GOT3 (cell line): ENCODE measurements at regions not wholly inside any gene's neighbourhood (a gene's known extent, or its start where the extent isn't known, plus 50 kb on each side); places are given as distances from the start of the nearest gene placed in this dataset.
"Not testable (repeated sequence)": the region's sequence is repeated elsewhere in the genome, so short reads cannot be mapped to it uniquely, and the experiment has no call there.

Experiments
- DNase-seq: peaks from one replicate; lab custom pipeline; 2025; ENCODE audit warnings: mixed read lengths; lab: John Stamatoyannopoulos, UW

DNA sequence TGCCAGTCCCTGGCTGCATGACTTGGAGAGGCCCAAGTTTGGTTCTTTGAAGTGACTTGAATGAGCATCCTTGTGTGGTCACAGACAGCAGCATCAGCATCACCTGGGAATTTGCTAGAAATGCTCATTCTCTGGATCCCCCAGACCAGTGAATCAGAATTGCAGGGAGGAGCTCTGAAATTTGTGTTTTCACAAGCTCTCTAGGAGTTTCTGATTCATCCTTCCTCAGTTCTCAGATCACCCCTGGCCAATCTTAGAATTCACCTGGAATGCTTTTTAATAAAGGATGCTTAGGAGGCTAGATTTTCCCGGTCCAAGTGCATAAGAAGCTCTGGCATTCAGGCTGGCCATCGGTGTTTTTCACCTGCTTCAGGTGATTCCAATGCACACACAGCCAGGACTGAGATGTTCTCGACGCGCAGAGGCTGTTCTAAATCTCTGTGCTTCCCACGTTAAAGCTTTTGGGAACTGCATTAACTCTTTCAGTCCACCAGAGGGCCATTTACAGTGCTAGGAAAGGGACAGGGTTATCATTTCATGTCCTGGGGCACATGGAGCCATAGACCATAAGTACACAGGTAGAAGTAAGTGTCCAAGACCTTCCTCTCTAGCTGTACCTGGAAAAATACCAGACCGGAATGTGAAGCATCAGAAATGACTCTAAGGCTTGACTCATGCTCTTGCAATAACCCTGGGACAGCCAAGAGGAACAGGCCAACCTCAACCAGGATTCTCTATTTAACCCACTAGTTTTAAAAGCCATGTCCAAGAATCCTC lies 85.7 kb upstream of the XYLT1 start:
- no peak for DNase-seq

DNA sequence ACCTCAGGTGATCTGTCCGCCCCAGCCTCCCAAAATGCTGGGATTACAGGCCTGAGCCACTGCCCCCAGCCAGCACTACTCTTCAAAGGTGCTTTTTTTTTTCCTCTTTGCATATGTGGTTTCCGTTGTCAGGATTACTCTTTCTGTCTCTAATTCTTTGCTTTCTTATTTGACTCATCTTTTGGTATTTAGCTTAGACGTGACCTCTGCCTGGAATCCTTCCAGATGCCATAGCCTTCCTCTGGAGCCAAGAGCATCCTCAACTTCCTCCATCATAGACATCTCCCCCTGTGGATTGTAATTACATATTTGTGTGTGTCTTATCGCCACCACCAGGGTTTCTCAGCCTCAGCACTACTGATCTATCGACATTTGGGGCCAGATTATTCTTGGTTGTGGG lies 84.4 kb upstream of the XYLT1 start:
- DNase-seq = no peak

GRCh38 chr16:17552351-17552750 lies 81.6 kb upstream of the XYLT1 start:
- DNase-seq = no peak

DNA sequence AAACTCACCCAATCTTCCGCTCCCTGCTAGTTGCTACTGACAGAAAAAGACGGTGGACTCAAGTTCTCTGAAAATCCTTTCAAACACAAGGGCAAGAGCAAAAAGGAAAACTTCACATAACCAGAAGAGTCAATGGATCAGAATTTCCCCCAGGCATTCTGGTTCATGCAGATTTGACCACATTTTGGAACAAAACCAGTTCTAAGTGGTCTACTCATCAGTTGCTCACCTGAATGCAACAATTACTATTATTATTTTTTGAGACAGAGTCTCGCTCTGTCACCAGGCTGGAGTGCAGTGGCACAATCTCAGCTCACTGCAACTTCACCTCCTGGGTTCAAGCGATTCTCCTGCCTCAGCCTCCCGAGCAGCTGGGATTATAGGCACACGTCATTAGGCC lies 80.9 kb upstream of the XYLT1 start:
- DNase-seq = not testable (repeated sequence)

GRCh38 chr16:17548825-17549224 lies 78.1 kb upstream of the XYLT1 start:
- DNase-seq = no peak

- no peak for DNase-seq
Observed at GRCh38 chr16:17544785-17545184, 74.0 kb upstream of the XYLT1 start.

DNA sequence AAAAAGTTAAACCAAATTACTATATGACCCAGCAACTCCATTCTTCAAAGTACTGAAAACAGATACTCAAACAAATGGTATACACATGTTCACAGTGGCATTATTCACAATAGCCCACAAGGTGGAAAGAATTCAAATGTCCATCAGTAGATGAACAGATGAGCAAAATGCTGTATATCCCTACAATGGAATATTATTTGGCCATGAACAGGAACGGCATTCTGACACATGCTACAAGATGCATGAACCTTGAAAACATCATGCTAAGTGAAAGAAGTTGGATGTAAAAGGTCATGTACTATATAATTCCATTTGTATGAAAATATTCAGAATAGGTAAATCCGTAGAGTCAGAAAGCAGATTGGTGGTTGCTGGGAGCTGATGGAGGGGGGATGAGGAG lies 73.5 kb upstream of the XYLT1 start:
- no peak for DNase-seq

- no peak for DNase-seq
Observed at GRCh38 chr16:17543073-17543472, 72.3 kb upstream of the XYLT1 start.

DNA sequence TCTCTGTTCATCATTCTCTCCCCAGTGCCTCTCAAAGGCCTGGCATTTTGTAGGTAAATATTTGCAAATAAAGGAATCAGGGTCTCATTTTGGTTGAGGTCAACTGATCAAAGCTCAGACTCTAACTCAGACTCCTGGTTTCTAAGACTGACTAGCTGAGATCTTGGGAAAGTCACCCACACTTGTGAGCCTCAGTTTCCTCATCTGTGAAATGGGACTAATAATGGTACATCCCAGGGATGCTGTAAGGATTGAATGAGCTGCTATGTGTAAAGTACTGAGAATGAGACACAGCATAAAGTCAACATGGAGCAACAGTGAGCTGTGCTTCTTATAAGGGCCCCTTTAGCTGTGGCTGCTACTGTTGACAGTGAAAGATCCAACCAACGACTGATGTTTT lies 70.6 kb upstream of the XYLT1 start:
- DNase-seq = no peak

DNA sequence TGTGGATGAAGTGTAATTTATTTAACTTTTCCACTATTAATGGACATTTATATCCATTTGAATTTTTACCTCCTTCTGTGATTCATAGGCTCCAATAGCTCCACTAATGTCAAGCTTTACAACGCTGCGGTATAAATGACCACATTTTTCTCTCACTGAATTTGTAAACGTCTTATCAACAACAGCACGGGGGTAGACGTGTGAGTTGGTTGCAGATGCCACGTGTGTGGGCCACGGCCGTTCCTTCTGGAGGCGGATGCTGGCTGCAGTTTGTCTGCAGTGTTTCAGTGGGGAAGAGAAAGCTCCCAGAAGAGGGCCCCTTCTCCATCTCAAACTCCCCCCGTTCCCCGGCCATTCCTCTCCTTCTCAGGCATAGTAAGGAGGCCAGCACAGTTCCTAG lies 68.2 kb upstream of the XYLT1 start:
- no peak for DNase-seq

- DNase-seq = no peak
Observed at GRCh38 chr16:17532338-17532995, 61.7 kb upstream of the XYLT1 start.

DNA sequence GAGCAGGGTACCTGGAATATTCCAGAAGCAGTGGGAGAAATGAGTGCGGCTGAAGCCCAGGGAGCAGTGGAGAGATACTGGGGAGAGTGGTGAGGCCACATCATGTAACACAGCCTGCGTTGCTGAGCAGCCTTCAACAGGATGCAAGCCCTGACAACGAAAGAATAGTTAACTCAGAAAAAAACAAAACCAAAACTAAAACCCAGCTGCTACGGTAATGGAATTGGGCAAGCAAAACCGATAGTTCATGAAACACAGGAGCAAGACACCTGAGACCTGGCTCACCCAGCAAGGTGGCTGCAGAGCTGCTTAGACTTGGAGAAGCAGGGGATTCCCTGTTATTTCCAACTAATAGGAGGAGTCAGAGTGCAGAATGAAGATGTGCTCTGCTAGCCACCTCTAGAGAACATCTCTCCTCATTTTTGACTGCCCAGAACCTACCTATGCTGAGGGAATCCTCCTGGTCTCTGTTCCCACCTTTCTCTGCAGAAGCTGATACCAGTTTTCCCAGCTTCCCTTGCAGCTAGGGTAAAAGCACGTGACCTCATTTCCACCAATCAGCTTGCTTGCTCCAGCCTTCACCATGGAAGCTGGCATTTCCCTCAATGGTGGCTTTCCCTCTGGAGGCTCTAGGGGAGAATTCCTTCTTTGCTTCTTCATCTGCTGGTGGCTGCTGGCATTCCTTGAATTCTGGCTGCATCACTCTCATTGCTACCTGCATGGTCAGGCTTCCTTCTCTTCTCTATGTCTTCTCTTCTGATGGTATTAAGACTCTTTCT lies 59.4 kb upstream of the XYLT1 start:
- DNase-seq = no peak

DNA sequence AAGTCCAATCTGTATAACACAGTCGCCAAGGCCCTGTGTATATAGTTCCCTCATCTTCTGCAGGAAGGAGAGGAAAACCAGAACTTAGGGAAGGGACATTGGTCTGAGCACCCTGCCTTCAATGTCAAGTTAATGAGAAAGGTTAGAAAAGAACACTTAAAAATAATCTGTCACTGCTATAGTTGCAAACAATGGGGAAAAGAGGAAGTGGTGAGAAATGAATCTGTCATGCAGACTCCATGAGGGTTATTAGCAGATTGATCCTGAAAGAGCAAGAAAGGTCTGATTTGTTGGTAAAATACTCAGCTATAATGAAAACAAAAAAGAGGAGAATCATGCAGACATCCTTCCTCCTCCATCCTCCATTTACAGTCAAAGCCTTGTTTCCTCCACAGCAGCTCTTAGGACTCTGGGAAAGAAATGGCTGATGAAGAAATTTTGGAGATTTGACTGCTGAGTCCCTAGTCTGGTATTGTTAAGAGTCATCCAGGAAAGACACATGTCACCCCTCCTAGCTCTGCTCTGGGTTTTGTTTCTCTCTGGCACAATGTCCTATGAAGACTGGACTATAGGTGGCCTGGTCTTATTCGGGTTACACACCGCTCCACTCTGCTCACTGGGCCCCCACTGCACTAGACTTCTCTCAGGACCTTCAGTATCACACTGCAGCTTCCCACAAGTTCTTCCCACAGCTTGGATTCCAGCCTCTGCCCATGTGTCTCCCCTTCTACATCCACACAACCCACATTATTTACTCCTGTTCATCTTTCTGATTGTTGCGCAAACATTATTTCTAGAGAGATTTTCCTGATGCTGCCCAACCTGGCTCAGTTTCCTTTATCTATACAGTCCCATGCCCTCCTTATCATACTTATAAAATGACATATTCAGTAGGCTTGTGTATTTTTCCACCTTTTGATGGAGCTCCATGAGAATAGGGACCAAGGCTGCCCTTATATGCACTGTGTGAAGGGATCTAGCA lies 56.5 kb upstream of the XYLT1 start:
- DNase-seq = no peak

DNA sequence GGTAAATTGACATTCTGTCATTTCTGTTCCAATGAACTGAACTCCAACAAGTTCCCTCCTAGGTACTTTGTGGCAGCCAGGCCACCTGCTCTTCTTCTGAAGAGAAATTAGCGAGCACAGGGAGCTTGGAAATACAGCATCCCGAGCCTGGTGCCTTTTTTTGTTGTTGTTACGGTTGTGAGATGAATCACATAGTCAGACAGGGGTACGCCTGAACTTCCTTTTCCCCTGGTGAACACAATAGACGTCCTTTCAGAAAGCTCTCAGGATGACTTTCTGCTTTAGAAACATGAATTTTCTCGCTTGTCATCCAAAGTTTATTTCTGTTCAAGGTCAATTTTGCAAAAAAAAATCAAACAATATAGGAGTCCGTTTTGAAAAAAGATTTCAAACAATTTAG lies 53.9 kb upstream of the XYLT1 start:
- no peak for DNase-seq

DNA sequence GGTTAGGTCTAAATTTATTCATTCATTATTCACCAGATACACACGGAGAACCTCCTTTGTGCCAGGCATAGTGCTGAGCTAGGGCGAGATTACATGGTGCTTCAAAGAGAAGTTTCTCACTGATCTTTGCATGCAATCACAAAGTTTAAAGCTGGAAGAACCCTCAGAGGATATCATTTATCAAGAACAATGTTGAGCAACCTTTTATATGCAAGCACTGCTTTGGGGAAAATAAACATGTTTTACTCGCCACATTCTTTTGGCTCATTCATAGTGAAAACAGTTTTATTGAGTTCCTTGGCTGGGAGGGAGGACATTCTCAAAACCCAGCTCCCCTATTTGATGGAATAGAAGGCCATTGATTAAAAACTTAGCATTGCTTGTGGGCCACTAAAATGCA lies 49.8 kb upstream of the XYLT1 start:
- DNase-seq = no peak
